SU-DHL-6 (cell line): ENCODE measurements at regions not wholly inside any gene's neighbourhood (a gene's known extent, or its start where the extent isn't known, plus 50 kb on each side); places are given as distances from the start of the nearest gene placed in this dataset.

Experiments used
- H2AFZ ChIP-seq: fragments of 200-600 bp; sonication (generic); 2 replicates; pipeline ENCODE4 v1.6.1; 2014; ENCODE audit warnings: low read depth, mild to moderate bottlenecking, moderate library complexity, mixed read lengths, antibody characterized with exemption, low read length; ENCODE audit not compliant: severe bottlenecking
- H3F3A ChIP-seq: fragments of 200-600 bp; shearing (Covaris generic); 2 replicates; pipeline ENCODE4 v1.6.0; 2016; ENCODE audit warnings: antibody characterized with exemption, mild to moderate bottlenecking; ENCODE audit not compliant: insufficient read depth
- H3K27ac ChIP-seq: fragments of 200-600 bp; sonication (generic); 2 replicates; pipeline ENCODE4 v1.5.1; 2016; ENCODE audit warnings: low read depth, mild to moderate bottlenecking, low read length, moderate library complexity, mixed read lengths
- H3K27me3 ChIP-seq: fragments of 200-600 bp; sonication (generic), shearing (Covaris generic); 2 replicates; pipeline ENCODE4 v1.6.0; 2014; ENCODE audit warnings: mild to moderate bottlenecking, low read length
- H3K36me3 ChIP-seq: fragments of 200-600 bp; sonication (generic); 2 replicates; pipeline ENCODE4 v1.6.1; 2014; ENCODE audit warnings: mild to moderate bottlenecking, low read length, mixed read lengths
- H3K4me2 ChIP-seq: fragments of 300-600, 200-600 bp; shearing (Covaris generic), sonication (generic); 2 replicates; pipeline ENCODE4 v1.6.0; 2014; ENCODE audit warnings: low read length, low read depth, mild to moderate bottlenecking; ENCODE audit not compliant: poor library complexity, severe bottlenecking
- H3K4me3 ChIP-seq: fragments of 200-600 bp; sonication (generic); 2 replicates; pipeline ENCODE4 v1.5.1; 2014; ENCODE audit warnings: antibody characterized with exemption, low read length, mild to moderate bottlenecking, mixed read lengths; ENCODE audit not compliant: insufficient read depth, poor library complexity, severe bottlenecking
- H3K79me2 ChIP-seq: fragments of 200-600 bp; sonication (generic); 2 replicates; pipeline ENCODE4 v1.6.1; 2014; ENCODE audit warnings: mild to moderate bottlenecking, low read length, moderate library complexity; ENCODE audit not compliant: insufficient read depth
- H3K9ac ChIP-seq: fragments of 200-600 bp; sonication (generic); 2 replicates; pipeline ENCODE4 v1.7.0; 2014; ENCODE audit warnings: mild to moderate bottlenecking, low read length
- H3K9me2 ChIP-seq: fragments of 200-600 bp; sonication (generic); replicated peaks from 2 replicates; pipeline ENCODE4 v1.6.1; 2014; ENCODE audit warnings: low read length; ENCODE audit not compliant: insufficient read depth
- H3K9me3 ChIP-seq: fragments of 200-600 bp; sonication (generic); 2 replicates; pipeline ENCODE4 v1.6.1; 2014; ENCODE audit warnings: low read length, mixed read lengths; ENCODE audit not compliant: insufficient read depth
- H4K20me1 ChIP-seq: fragments of 200-600 bp; sonication (generic); 2 replicates; pipeline ENCODE4 v1.6.1; 2014; ENCODE audit warnings: low read depth, mild to moderate bottlenecking, antibody characterized with exemption, low read length, moderate library complexity, mixed read lengths
- EZH2phosphoT487 ChIP-seq: fragments of 200-600 bp; sonication (generic), shearing (Covaris generic); conservative IDR thresholded peaks from 2 replicates; pipeline ENCODE4 v1.6.1; 2018; ENCODE audit warnings: mild to moderate bottlenecking, antibody characterized with exemption, low read length, moderate library complexity, mixed read lengths
- TF ChIP-seq, protein P1 (sequence below): fragments of 200-600 bp; sonication (generic); IDR thresholded peaks from one replicate; pipeline ENCODE4 v1.5.1; 2017; ENCODE audit warnings: antibody characterized with exemption, mild to moderate bottlenecking, low read length, moderate library complexity; ENCODE audit not compliant: insufficient read depth, poor library complexity, severe bottlenecking

DNA sequence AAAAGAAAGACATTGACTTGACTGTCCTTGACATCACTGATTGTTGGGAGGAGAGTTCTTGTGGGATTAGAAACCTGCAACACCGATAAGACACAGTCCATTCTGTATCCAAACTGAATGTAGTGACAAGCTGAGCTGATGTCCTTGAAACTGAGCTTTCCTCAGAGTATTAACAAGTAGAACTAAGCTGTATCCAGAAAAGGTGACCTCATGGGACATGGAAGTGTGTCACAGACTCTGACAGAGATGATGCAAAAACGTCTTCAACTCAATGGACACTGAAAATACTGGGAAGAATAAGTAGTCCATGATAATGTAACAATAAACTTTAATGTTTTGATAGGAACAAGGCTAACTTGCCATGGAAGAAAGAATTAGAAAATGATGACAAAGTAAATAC, 690.1 kb downstream of the CDH18 start:
- H3K4me3 ChIP-seq: no peak overlapping the region
- no peak overlapping the region for H3K27ac ChIP-seq
- H3K36me3 ChIP-seq: no peaks in the 10 kb centered on the region
- no peak overlapping the region for H3K9ac ChIP-seq
- TF ChIP-seq EZH2phosphoT487: no peak
- TF ChIP-seq, protein P1, sequence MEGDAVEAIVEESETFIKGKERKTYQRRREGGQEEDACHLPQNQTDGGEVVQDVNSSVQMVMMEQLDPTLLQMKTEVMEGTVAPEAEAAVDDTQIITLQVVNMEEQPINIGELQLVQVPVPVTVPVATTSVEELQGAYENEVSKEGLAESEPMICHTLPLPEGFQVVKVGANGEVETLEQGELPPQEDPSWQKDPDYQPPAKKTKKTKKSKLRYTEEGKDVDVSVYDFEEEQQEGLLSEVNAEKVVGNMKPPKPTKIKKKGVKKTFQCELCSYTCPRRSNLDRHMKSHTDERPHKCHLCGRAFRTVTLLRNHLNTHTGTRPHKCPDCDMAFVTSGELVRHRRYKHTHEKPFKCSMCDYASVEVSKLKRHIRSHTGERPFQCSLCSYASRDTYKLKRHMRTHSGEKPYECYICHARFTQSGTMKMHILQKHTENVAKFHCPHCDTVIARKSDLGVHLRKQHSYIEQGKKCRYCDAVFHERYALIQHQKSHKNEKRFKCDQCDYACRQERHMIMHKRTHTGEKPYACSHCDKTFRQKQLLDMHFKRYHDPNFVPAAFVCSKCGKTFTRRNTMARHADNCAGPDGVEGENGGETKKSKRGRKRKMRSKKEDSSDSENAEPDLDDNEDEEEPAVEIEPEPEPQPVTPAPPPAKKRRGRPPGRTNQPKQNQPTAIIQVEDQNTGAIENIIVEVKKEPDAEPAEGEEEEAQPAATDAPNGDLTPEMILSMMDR: no peak
- H3K9me3 ChIP-seq: 0 out of 2 replicates have a peak, but pooled peaks cover 3% of the 10 kb centered on the region
- no peaks in the 10 kb centered on the region for H3K79me2 ChIP-seq
- H3F3A ChIP-seq: no peaks in the 10 kb centered on the region
- no peaks in the 10 kb centered on the region for H4K20me1 ChIP-seq
- no peaks in the 10 kb centered on the region for H3K27me3 ChIP-seq
- no peaks in the 10 kb centered on the region for H3K9me2 ChIP-seq
- H3K4me2 ChIP-seq: no peak overlapping the region
- peak overlapping the region; percentile 52 for H2AFZ ChIP-seq

DNA sequence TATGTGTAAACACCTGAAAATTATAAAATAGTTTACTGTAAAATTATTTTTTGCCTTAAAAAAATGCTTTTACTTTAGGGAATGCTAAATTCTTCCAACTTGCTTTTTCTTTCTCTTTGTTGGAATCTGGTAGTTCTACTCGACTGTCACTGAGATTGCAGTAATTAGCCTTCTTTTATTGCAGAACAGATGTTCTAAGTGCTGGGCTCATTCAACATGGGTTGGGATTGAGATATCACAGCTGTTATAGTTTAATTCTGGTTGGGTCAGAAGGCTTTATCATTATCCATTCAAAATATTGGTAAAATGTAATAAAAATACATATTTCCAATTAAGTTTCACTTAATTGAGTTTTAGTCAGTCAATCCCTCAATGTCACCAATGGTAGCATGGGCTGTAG, 686.7 kb downstream of the CDH18 start:
- Histone ChIP-seq H3K27me3 (no peaks in the 10 kb centered on the region), H2AFZ (no peak overlapping the region), H3K4me3 (no peak overlapping the region), H3K79me2 (no peaks in the 10 kb centered on the region), H3K9me3 (0 out of 2 replicates have a peak, but pooled peaks cover 3% of the 10 kb centered on the region), H4K20me1 (no peaks in the 10 kb centered on the region), H3K36me3 (no peaks in the 10 kb centered on the region), H3K9me2 (no peaks in the 10 kb centered on the region), H3K27ac (no peak overlapping the region), H3K4me2 (no peak overlapping the region), H3K9ac (no peak overlapping the region), H3F3A (no peaks in the 10 kb centered on the region)
- TF ChIP-seq, protein P1: no peak
- TF ChIP-seq EZH2phosphoT487: no peak

DNA sequence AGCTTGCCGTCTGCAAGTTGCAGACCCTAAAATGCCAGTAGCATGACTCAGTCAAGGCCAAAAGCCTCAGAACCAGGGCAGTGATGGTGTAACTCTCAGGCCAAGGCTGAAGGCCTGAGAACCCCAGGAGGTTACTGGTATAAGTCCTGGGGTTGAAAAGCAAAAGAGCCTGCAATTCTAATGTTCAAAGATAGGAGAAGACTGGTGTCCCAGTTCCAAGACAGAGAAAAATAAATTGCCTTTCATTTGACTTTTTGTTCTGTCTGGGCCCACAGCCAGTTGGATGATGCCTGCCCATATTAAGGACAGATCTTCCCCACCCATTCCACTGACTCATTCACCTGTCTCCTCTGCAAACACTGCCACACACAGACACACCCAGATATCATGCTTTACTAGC, 673.2 kb downstream of the CDH18 start:
- Histone ChIP-seq H3K9me3 (peaks cover 2% of the 10 kb centered on the region; the same call in 1 of the 2 replicates), H3K79me2 (no peaks in the 10 kb centered on the region), H3F3A (no peaks in the 10 kb centered on the region), H3K4me2 (no peak overlapping the region), H3K27me3 (no peaks in the 10 kb centered on the region), H3K9me2 (no peaks in the 10 kb centered on the region), H3K9ac (no peak overlapping the region), H2AFZ (no peak overlapping the region), H4K20me1 (no peaks in the 10 kb centered on the region), H3K36me3 (no peaks in the 10 kb centered on the region), H3K4me3 (no peak overlapping the region), H3K27ac (no peak overlapping the region)
- no peak for TF ChIP-seq EZH2phosphoT487
- TF ChIP-seq, protein P1: no peak

DNA sequence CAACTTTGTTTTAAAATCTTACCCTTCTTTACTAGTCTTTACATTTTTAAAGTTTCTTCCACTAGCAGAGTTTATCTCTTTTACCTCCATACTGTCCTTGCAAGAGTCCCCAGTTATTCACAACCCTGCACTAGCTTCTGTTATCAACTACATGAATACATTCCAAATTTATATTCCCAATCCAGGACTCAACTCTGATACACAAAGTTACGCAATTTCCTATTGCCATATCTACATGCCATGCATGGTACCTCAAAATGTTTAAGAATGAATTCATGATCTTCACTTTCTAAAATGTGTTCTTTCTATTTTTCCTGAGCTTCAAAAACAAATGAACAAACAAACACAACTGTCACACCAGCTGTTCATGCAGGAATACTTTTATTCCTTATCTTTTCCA, 668.7 kb downstream of the CDH18 start:
- TF ChIP-seq, protein P1: no peak
- no peak for TF ChIP-seq EZH2phosphoT487

More for the DNA sequence above, 668.7 kb downstream of the CDH18 start:
- no peaks in the 10 kb centered on the region for H3K36me3 ChIP-seq
- no peaks in the 10 kb centered on the region for H4K20me1 ChIP-seq
- no peak overlapping the region for H3K4me3 ChIP-seq
- no peaks in the 10 kb centered on the region for H3K27me3 ChIP-seq
- H3K27ac ChIP-seq: no peak overlapping the region
- H3K79me2 ChIP-seq: no peaks in the 10 kb centered on the region
- no peaks in the 10 kb centered on the region for H3K9me3 ChIP-seq
- H3F3A ChIP-seq: no peaks in the 10 kb centered on the region
- H3K4me2 ChIP-seq: no peak overlapping the region
- no peaks in the 10 kb centered on the region for H3K9me2 ChIP-seq
- no peak overlapping the region for H3K9ac ChIP-seq
- H2AFZ ChIP-seq: no peak overlapping the region
